HUES64 (cell line): ENCODE measurements at regions not wholly inside any gene's neighbourhood (a gene's known extent, or its start where the extent isn't known, plus 50 kb on each side); places are given as distances from the start of the nearest gene placed in this dataset.

Experiments used
- H3K27ac ChIP-seq: 2 replicates; pipeline ENCODE4 v1.7.0; 2013; ENCODE audit warnings: low read depth, low read length, inconsistent platforms
- H3K27me3 ChIP-seq: 2 replicates; pipeline ENCODE4 v1.6.1; 2013; ENCODE audit warnings: mild to moderate bottlenecking, low read length; ENCODE audit not compliant: insufficient read depth
- H3K36me3 ChIP-seq: 2 replicates; pipeline ENCODE4 v1.6.1; 2013; ENCODE audit warnings: mild to moderate bottlenecking, low read length; ENCODE audit not compliant: insufficient read depth
- H3K4me1 ChIP-seq: 2 replicates; pipeline ENCODE4 v1.6.1; 2013; ENCODE audit warnings: mild to moderate bottlenecking, low read length, moderate library complexity; ENCODE audit not compliant: insufficient read depth
- H3K4me3 ChIP-seq: 2 replicates; pipeline ENCODE4 v1.5.1; 2013; ENCODE audit warnings: mild to moderate bottlenecking, low read length, moderate library complexity
- H3K9ac ChIP-seq: 2 replicates; pipeline ENCODE4 v1.6.1; 2013; ENCODE audit warnings: mild to moderate bottlenecking, low read depth, low read length
- H3K9me3 ChIP-seq: 2 replicates; pipeline ENCODE4 v1.6.1; 2013; ENCODE audit warnings: low read depth, low read length; ENCODE audit not compliant: insufficient read depth
- WGBS: fragments of 150-250, 120-280 bp; methylation state at CpG from one replicate; pipeline ENCODE4 v1.1.7; 2013; ENCODE audit warnings: missing lambda C conversion rate; 5-methylcytosine and 5-hydroxymethylcytosine counted together

DNA sequence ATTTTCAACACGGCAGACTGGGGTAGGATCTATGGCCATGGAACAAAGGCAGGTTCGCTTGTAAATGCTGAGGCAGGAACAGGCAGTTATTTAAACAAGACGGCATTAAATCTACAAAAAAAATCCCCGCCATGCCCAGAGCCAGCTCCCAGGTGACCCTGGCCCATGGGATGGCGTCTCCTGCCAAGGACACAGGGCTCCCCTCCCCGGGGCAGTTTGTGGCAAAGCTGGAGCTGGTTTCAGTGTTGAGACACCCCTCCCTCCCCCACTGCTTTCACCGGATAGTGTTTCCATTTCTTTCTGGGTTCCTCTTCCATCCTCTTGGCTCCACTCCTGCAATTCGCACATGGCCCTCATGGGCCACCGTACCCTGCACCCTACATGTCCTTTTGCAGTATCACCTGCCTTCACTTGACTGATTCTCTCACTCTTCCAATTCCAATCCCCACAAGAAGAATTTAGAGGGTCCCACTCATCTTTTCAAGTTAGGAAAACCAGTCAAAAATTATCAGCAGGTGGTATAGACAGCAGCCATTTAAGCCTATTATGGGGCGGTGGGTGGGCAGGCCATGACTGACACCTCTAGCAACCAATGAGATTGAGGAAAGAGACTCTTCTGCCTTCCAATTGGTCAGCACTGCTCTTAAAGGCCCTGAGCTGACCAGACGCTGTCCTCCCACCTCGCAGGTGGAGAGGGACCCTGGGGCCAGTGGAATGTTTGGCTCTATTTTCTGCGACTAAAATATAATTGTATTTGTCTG is 52.0 kb downstream of the OLIG1 start:
- Histone ChIP-seq H3K4me3 (no peak overlapping the region), H3K9ac (no peak overlapping the region), H3K36me3 (no peaks in the 10 kb centered on the region), H3K4me1 (peaks cover 14% of the 10 kb centered on the region), H3K27me3 (peaks cover 20% of the 10 kb centered on the region; the same call in 1 of the 2 replicates), H3K9me3 (no peaks in the 10 kb centered on the region), H3K27ac (no peak overlapping the region)
- 89% methylated on average over 12 of the region's 13 CpGs for WGBS

- Histone ChIP-seq H3K4me1 (peaks cover 13% of the 10 kb centered on the region), H3K27me3 (peaks cover 23% of the 10 kb centered on the region; the same call in 1 of the 2 replicates), H3K9ac (no peak overlapping the region), H3K4me3 (no peak overlapping the region), H3K27ac (no peak overlapping the region), H3K36me3 (no peaks in the 10 kb centered on the region), H3K9me3 (no peaks in the 10 kb centered on the region)
- 82% methylated on average over 5 of the region's 6 CpGs for whole genome bisulfite sequencing
These were observed 52.6 kb downstream of the OLIG1 start for GRCh38 chr21:33122507-33122906.

GRCh38 chr21:33123374-33124123 is 53.6 kb downstream of the OLIG1 start:
- no peak overlapping the region for H3K4me3 ChIP-seq
- H3K27me3 ChIP-seq = peaks cover 31% of the 10 kb centered on the region
- H3K9ac ChIP-seq = no peak overlapping the region
- 89% methylated on average over 8 of the region's 8 CpGs for WGBS
- H3K4me1 ChIP-seq = peaks cover 22% of the 10 kb centered on the region
- H3K27ac ChIP-seq = no peak overlapping the region
- H3K9me3 ChIP-seq = no peaks in the 10 kb centered on the region
- H3K36me3 ChIP-seq = no peaks in the 10 kb centered on the region

DNA sequence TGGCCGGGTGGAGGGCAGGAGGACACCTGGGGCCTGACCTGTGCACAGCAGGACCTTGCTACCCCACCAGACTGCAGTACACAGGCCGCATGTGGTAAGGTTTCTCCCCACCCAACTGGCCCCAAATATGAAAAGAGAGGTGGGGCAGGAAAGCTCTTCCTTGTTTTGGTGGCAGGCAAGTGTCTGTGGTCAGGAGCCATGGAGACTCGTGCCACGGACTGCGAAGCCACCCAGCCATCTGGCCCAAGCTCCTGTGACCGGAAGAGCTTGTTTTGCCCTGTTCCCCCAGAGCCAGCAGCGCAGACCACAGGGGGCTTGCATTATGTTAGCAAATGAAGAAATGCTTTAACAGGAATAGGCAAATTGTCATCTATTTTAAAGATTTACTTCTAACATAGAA is 54.9 kb downstream of the OLIG1 start:
- Histone ChIP-seq H3K27ac (no peak overlapping the region), H3K4me3 (no peak overlapping the region), H3K27me3 (peaks cover 36% of the 10 kb centered on the region), H3K36me3 (no peaks in the 10 kb centered on the region), H3K4me1 (peaks cover 22% of the 10 kb centered on the region), H3K9ac (no peak overlapping the region), H3K9me3 (no peaks in the 10 kb centered on the region)
- WGBS = 94% methylated on average over 7 of the region's 7 CpGs

- WGBS = 77% methylated on average over 9 of the region's 9 CpGs
These were observed 55.9 kb downstream of the OLIG1 start for GRCh38 chr21:33125680-33126375.

GRCh38 chr21:33126569-33126968 is 56.6 kb downstream of the OLIG1 start:
- no peak overlapping the region for H3K4me3 ChIP-seq
- no peak overlapping the region for H3K27ac ChIP-seq
- no peaks in the 10 kb centered on the region for H3K9me3 ChIP-seq
- peaks cover 36% of the 10 kb centered on the region for H3K27me3 ChIP-seq
- no peaks in the 10 kb centered on the region for H3K36me3 ChIP-seq
- H3K4me1 ChIP-seq = peaks cover 22% of the 10 kb centered on the region
- WGBS = 70% methylated on average over 6 of the region's 7 CpGs
- H3K9ac ChIP-seq = no peak overlapping the region

More at GRCh38 chr21:33125680-33126375, 55.9 kb downstream of the OLIG1 start:
- no peaks in the 10 kb centered on the region for H3K9me3 ChIP-seq
- peaks cover 22% of the 10 kb centered on the region for H3K4me1 ChIP-seq
- no peaks in the 10 kb centered on the region for H3K36me3 ChIP-seq
- H3K27me3 ChIP-seq = peaks cover 36% of the 10 kb centered on the region
- no peak overlapping the region for H3K27ac ChIP-seq
- no peak overlapping the region for H3K4me3 ChIP-seq
- H3K9ac ChIP-seq = no peak overlapping the region

- Histone ChIP-seq H3K27me3 (peaks cover 36% of the 10 kb centered on the region), H3K9ac (no peak overlapping the region), H3K27ac (no peak overlapping the region), H3K9me3 (no peaks in the 10 kb centered on the region), H3K4me3 (peak overlapping the region; percentile 47), H3K4me1 (peaks cover 22% of the 10 kb centered on the region), H3K36me3 (no peaks in the 10 kb centered on the region)
- 7% methylated on average over 18 of the region's 18 CpGs for WGBS
These were observed 57.4 kb downstream of the OLIG1 start for GRCh38 chr21:33127154-33127867.

- Histone ChIP-seq H3K27me3 (peaks cover 36% of the 10 kb centered on the region), H3K9ac (no peak overlapping the region), H3K4me1 (peaks cover 22% of the 10 kb centered on the region), H3K27ac (no peak overlapping the region), H3K9me3 (no peaks in the 10 kb centered on the region), H3K4me3 (no peak overlapping the region), H3K36me3 (no peaks in the 10 kb centered on the region)
- 13% methylated on average over 6 of the region's 6 CpGs for WGBS
These were observed 57.9 kb downstream of the OLIG1 start for GRCh38 chr21:33127868-33128242.

GRCh38 chr21:33128538-33128937 is 58.6 kb downstream of the OLIG1 start:
- Histone ChIP-seq H3K27me3 (peaks cover 36% of the 10 kb centered on the region), H3K9ac (no peak overlapping the region), H3K27ac (no peak overlapping the region), H3K36me3 (no peaks in the 10 kb centered on the region), H3K4me1 (peaks cover 22% of the 10 kb centered on the region), H3K4me3 (no peak overlapping the region), H3K9me3 (no peaks in the 10 kb centered on the region)
- 90% methylated on average over 3 of the region's 3 CpGs for WGBS

DNA sequence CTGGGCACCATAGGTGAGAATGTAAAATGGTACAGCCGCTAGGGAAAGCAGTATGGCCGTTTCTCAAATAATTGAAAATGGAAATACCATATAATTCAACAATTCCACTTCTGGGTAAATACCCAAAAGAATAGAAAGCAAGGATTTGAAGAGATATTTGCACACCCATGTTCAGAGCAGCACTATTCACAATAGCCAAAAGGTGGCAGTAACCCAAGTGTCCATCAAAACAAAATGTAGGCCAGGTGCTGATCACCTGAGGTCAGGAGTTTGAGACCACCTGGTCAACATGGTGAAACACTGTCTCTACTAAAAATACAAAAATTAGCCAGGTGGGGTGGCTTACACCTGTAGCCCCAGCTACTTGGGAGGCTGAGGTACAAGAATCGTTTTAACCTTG is 62.1 kb downstream of the OLIG1 start:
- Histone ChIP-seq H3K4me3 (no peak overlapping the region), H3K36me3 (no peaks in the 10 kb centered on the region), H3K9ac (no peak overlapping the region), H3K9me3 (no peaks in the 10 kb centered on the region), H3K27me3 (peaks cover 14% of the 10 kb centered on the region), H3K4me1 (peaks cover 11% of the 10 kb centered on the region), H3K27ac (no peak overlapping the region)
- 100% methylated on average over 2 of the region's 3 CpGs for WGBS
